Mesodermal cell (in vitro differentiated cells): ENCODE measurements at regions not wholly inside any gene's neighbourhood (a gene's known extent, or its start where the extent isn't known, plus 50 kb on each side); places are given as distances from the start of the nearest gene placed in this dataset.

Experiments
- H3K27ac ChIP-seq: 2 replicates; pipeline ENCODE4 v1.7.0; 2013; ENCODE audit warnings: mild to moderate bottlenecking, low read depth, low read length, moderate library complexity; ENCODE audit not compliant: severe bottlenecking
- H3K36me3 ChIP-seq: 2 replicates; pipeline ENCODE4 v1.7.1; 2013; ENCODE audit warnings: mild to moderate bottlenecking, low read length, moderate library complexity; ENCODE audit not compliant: control insufficient read depth, insufficient read depth
- H3K4me1 ChIP-seq: one replicate; pipeline ENCODE4 v1.7.1; 2013; ENCODE audit warnings: mild to moderate bottlenecking, low read length; ENCODE audit not compliant: insufficient read depth, control insufficient read depth, poor library complexity, severe bottlenecking
- H3K4me3 ChIP-seq: 2 replicates; pipeline ENCODE4 v1.7.0; 2013; ENCODE audit warnings: low read length, control low read depth, mild to moderate bottlenecking; ENCODE audit not compliant: insufficient read depth, poor library complexity, severe bottlenecking; ENCODE audit errors: extremely low read depth
- H3K9me3 ChIP-seq: 2 replicates; pipeline ENCODE4 v1.7.1; 2013; ENCODE audit warnings: mild to moderate bottlenecking, low read length, moderate library complexity; ENCODE audit not compliant: control insufficient read depth
- WGBS, 2 experiments: methylation state at CpG; one replicate each; pipeline ENCODE4 v1.1.5; 2013; ENCODE audit warnings: missing lambda C conversion rate in 2 of 2; ENCODE audit not compliant: insufficient coverage in 2 of 2; 5-methylcytosine and 5-hydroxymethylcytosine counted together

DNA sequence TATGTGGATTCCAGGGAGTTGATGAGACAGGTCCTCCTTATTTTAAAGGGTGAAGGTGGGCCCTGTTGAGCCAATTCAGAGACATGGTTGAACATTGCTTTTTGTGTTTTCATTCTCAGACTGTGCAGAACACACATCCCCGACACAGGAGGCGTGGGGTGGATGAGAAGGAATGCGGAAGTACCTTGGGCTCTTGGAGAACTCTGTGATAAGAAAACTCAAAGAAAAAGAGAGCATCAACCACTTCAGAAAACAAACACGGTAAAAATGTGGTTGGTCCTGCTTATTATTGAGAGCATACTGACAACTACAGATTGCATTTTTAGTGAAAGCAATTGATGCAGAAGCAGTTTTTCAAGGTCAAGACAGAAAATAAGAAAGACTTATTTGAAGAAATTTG lies 659.8 kb downstream of the IRX1 start:
- Histone ChIP-seq H3K4me1 (no peaks in the 10 kb centered on the region), H3K9me3 (no peaks in the 10 kb centered on the region), H3K36me3 (no peaks in the 10 kb centered on the region), H3K4me3 (no peak overlapping the region), H3K27ac (no peak overlapping the region)
- no CpG with 5 or more reads among the region's 4 CpGs for WGBS, 2 experiments

- Histone ChIP-seq H3K4me1 (no peaks in the 10 kb centered on the region), H3K4me3 (no peak overlapping the region), H3K36me3 (no peaks in the 10 kb centered on the region), H3K9me3 (no peaks in the 10 kb centered on the region), H3K27ac (no peak overlapping the region)
- 91 to 100% methylated on average over 1 to 3 of the region's 4 CpGs for WGBS, 2 experiments
These were observed 662.5 kb downstream of the IRX1 start for GRCh38 chr5:4258170-4258569.

DNA sequence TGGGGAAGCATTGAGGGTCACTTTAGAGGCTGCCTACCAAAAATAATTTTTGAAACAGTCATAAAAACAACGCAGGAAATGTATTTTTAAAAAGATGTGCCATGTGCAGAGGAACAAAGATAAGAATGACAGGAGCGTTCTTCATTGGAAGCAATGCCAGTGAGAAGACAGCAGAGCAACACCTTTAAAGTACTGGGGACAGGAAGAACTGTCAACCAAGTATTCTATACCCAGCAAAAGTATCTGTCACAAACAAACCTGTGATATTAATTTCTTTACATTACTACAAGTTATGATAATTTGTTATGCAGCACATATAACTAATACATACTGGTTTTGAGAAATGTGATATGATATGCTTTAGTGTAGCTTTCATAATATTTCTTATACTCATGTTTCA lies 675.6 kb downstream of the IRX1 start:
- Histone ChIP-seq H3K9me3 (peaks cover 5% of the 10 kb centered on the region), H3K4me3 (no peak overlapping the region), H3K36me3 (no peaks in the 10 kb centered on the region), H3K4me1 (no peaks in the 10 kb centered on the region), H3K27ac (no peak overlapping the region)
- WGBS, 2 experiments, result 77% methylated on average over 2 of the region's 2 CpGs; no CpG with 5 or more reads in 1 of the 2 experiments

GRCh38 chr5:4275232-4275631 lies 679.6 kb downstream of the IRX1 start:
- 71 to 79% methylated on average over 6 of the region's 8 CpGs for WGBS, 2 experiments
- H3K36me3 ChIP-seq, result no peaks in the 10 kb centered on the region

DNA sequence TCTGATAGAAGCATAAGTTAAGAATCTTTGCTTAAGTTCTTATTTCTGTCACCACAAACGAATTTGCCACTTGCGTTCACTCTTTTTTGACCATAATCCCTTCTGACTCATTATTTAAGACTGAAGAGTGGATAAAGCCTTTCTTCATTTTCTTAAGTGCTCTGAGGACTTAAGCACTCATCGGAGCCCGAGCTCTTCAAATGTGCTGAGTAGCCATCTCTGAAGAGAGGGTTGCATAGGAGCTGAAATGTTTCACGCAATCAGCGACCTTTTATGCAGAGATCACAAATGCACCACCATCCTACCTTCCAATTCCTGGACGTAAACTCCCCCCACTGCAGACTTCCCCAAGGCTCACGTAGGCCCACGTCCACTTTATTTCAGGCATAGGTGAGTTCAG lies 699.2 kb downstream of the IRX1 start:
- 82 to 87% methylated on average over 4 to 7 of the region's 9 CpGs for whole genome bisulfite sequencing, 2 experiments
- H3K27ac ChIP-seq, result no peak overlapping the region
- H3K4me1 ChIP-seq, result no peaks in the 10 kb centered on the region
- no peaks in the 10 kb centered on the region for H3K36me3 ChIP-seq
- no peaks in the 10 kb centered on the region for H3K9me3 ChIP-seq
- H3K4me3 ChIP-seq, result no peak overlapping the region

More at GRCh38 chr5:4275232-4275631, 679.6 kb downstream of the IRX1 start:
- no peaks in the 10 kb centered on the region for H3K9me3 ChIP-seq
- no peak overlapping the region for H3K27ac ChIP-seq
- no peak overlapping the region for H3K4me3 ChIP-seq
- no peaks in the 10 kb centered on the region for H3K4me1 ChIP-seq

DNA sequence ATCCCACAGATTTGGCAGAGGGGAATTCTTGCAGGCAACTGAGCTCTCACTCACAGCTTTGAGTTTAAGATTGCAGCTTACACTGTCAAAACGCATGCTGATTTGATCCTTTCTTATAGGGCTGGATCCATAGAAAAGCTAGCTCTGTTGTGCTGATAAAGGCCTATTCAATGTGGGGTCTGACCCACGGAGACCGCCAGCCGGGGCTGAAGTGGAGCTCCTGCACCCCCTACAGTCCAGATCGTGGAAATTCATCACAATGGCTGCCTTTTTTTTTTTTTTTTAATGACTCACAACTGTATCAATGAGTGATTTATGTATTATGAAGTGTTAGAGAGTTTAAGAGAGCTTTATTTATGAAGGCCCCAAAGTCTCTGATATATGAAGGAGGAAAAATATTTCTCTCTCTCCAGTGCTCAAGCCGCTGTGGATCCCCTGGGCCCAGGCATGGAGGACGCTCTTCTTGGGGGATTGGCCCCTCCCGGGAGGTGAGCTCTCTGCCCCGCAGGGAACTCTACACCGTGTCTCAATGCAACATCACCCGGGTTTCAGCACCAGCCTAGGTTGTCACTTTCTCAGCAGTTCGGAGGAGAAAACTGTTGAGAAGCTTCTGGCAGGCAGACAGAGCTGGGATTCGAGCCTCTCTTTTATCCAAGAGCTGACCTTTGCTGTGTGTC lies 700.2 kb downstream of the IRX1 start:
- no peak overlapping the region for H3K27ac ChIP-seq
- H3K36me3 ChIP-seq, result no peaks in the 10 kb centered on the region
- no peak overlapping the region for H3K4me3 ChIP-seq
- no peaks in the 10 kb centered on the region for H3K9me3 ChIP-seq
- no peaks in the 10 kb centered on the region for H3K4me1 ChIP-seq
- 3 to 61% methylated on average over 4 to 7 of the region's 13 CpGs for WGBS, 2 experiments

DNA sequence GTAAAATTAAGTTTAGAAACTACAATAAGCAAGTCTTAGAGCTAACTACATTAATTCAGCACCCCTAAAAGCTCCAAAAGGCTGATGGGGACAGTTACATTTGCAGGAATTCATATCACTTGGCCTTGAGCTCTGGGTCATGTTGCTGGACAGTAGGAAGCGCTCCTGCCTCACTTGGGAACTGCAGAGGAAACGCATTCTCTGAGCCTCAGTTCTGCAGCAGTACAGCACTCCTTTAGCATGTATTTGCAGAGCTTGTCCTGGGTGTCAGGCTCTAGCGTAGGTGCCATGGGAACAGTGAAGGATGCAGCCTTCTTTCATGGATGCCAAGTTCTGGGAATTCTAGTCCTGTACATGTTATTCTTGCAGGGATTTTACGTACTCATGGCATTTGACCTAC lies 710.4 kb downstream of the IRX1 start:
- Histone ChIP-seq H3K4me3 (no peak overlapping the region), H3K9me3 (no peaks in the 10 kb centered on the region), H3K4me1 (no peaks in the 10 kb centered on the region), H3K27ac (no peak overlapping the region), H3K36me3 (no peaks in the 10 kb centered on the region)
- WGBS, 2 experiments, result 90 to 97% methylated on average over 2 to 3 of the region's 4 CpGs

DNA sequence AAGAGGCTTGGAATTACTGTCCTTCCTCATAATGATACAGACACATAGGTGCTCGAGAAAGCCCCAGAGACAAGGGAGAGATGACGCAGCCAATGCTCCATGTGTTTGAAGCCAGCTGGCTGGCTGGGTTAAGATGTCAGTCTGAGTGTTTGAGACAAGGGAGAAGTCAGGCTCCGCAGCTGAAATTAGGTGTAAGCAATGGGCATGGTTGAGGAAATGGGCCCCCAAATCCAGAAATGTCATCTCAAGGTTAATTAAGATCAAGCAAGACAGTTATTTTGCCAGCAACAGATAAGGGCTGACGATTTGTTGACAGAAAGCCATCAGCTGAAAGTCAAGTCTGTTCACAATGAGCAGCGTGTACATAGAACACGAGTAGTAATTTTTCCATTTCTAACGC lies 713.4 kb downstream of the IRX1 start:
- H3K36me3 ChIP-seq, result no peaks in the 10 kb centered on the region
- 83 to 93% methylated on average over 6 to 7 of the region's 7 CpGs for WGBS, 2 experiments

GRCh38 chr5:4313138-4313537 lies 717.5 kb downstream of the IRX1 start:
- WGBS, 2 experiments, result 67% methylated on average over 1 of the region's 5 CpGs; no CpG with 5 or more reads in 1 of the 2 experiments
- H3K36me3 ChIP-seq, result no peaks in the 10 kb centered on the region
- H3K9me3 ChIP-seq, result no peaks in the 10 kb centered on the region
- H3K27ac ChIP-seq, result no peak overlapping the region
- no peak overlapping the region for H3K4me3 ChIP-seq
- H3K4me1 ChIP-seq, result peaks cover 7% of the 10 kb centered on the region

More for the DNA sequence above, 713.4 kb downstream of the IRX1 start:
- Histone ChIP-seq H3K9me3 (no peaks in the 10 kb centered on the region), H3K4me1 (peaks cover 7% of the 10 kb centered on the region), H3K27ac (no peak overlapping the region), H3K4me3 (no peak overlapping the region)

DNA sequence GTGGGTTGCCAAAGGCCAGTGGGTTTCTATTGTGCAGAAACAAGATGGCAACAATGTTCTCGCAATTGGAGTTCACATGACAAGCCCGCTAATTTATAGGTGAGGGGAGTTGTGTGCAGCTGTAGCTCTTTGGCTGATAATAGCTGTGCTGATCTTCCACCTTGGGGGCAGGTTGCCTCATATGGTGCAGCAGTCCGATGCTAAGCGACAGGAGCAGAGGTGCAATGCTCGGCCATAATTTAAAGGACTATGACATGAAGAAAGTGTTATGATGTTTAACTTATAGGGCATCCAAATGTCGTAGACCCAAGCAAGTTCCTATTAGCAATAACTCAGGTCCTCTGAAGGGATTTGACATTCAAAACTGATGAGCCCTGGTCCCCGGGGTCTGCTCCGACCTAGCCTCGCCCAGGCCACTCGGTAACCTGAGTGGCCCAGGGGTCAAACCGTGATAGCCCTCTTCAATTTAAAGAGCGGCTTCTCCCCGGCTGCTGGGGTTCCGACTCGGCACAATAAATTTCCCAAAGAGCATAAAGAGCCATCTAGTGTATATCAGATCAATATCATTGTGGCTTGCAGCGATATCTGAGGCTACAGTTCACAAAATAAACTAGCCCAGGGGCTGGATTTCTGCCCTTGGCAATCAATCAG lies 724.0 kb downstream of the IRX1 start:
- H3K27ac ChIP-seq, result no peak overlapping the region
- no peak overlapping the region for H3K4me3 ChIP-seq
- WGBS, 2 experiments, result 94 to 98% methylated on average over 13 to 15 of the region's 16 CpGs
- no peaks in the 10 kb centered on the region for H3K4me1 ChIP-seq
- no peaks in the 10 kb centered on the region for H3K9me3 ChIP-seq
- H3K36me3 ChIP-seq, result no peaks in the 10 kb centered on the region

DNA sequence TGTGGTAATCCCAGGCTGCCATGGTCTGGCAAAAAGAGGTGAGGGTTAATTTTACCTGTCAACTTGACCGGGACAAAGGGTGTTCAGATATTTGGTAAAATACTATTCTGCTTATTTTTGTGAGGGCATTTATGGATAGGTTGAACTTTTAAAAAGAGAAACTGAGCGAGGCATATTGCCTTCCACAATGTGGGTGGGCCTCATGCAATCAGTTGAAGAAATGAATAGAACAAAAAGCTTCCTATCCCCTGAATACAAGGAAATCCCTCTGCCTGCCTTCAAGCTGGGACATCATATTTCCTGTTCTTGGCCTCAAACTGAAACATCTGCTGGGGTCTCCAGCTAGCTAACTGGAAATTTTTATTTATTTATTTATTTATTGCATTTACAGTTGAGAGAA lies 734.7 kb downstream of the IRX1 start:
- Histone ChIP-seq H3K9me3 (no peaks in the 10 kb centered on the region), H3K36me3 (no peaks in the 10 kb centered on the region), H3K4me3 (no peak overlapping the region), H3K27ac (no peak overlapping the region), H3K4me1 (no peaks in the 10 kb centered on the region)
- 100% methylated on average over 1 of the region's 2 CpGs for WGBS, 2 experiments
